Kidney epithelial cell (primary cell): ENCODE measurements at regions not wholly inside any gene's neighbourhood (a gene's known extent, or its start where the extent isn't known, plus 50 kb on each side); places are given as distances from the start of the nearest gene placed in this dataset.

Experiments used
- DNase-seq: peaks from one replicate; pipeline ENCODE4 v3.0.0-alpha.2; 2010; ENCODE audit warnings: low read depth
- H3K27me3 ChIP-seq: 2 replicates; pipeline ENCODE4 v1.6.0; 2011; ENCODE audit warnings: low read length; ENCODE audit not compliant: control insufficient read depth, insufficient read depth
- H3K36me3 ChIP-seq: 2 replicates; pipeline ENCODE4 v1.5.1; 2011; ENCODE audit warnings: low read length; ENCODE audit not compliant: control insufficient read depth, insufficient read depth
- H3K4me3 ChIP-seq: 2 replicates; pipeline ENCODE4 v1.5.1; 2011; ENCODE audit warnings: low read depth, mild to moderate bottlenecking, control low read depth, low read length
- CTCF ChIP-seq: IDR thresholded peaks from 2 replicates; pipeline ENCODE4 v1.5.1; 2011; ENCODE audit warnings: mild to moderate bottlenecking, moderate library complexity, low read length, control low read depth, inconsistent platforms; ENCODE audit not compliant: insufficient read depth, poor library complexity, severe bottlenecking

- no peak overlapping the region for H3K4me3 ChIP-seq
- no peaks in the 10 kb centered on the region for H3K36me3 ChIP-seq
- no peaks in the 10 kb centered on the region for H3K27me3 ChIP-seq
- no peak for TF ChIP-seq CTCF
- no peak for DNase-seq
Observed at GRCh38 chr2:16272038-16272788, 331.9 kb downstream of the MYCN start.

- no peak overlapping the region for H3K4me3 ChIP-seq
- no peaks in the 10 kb centered on the region for H3K27me3 ChIP-seq
- no peak for DNase-seq
- TF ChIP-seq CTCF: no peak
- no peaks in the 10 kb centered on the region for H3K36me3 ChIP-seq
Observed at GRCh38 chr2:16271231-16271896, 331.0 kb downstream of the MYCN start.

- no peak for DNase-seq
- no peaks in the 10 kb centered on the region for H3K27me3 ChIP-seq
- no peak for TF ChIP-seq CTCF
- no peaks in the 10 kb centered on the region for H3K36me3 ChIP-seq
- no peak overlapping the region for H3K4me3 ChIP-seq
Observed at GRCh38 chr2:16270441-16270840, 330.1 kb downstream of the MYCN start.

GRCh38 chr2:16268301-16269000 lies 328.1 kb downstream of the MYCN start:
- H3K4me3 ChIP-seq: no peak overlapping the region
- no peak for DNase-seq
- TF ChIP-seq CTCF: no peak
- H3K36me3 ChIP-seq: no peaks in the 10 kb centered on the region
- no peaks in the 10 kb centered on the region for H3K27me3 ChIP-seq

GRCh38 chr2:16266571-16266970 lies 326.2 kb downstream of the MYCN start:
- DNase-seq: no peak
- H3K27me3 ChIP-seq: no peaks in the 10 kb centered on the region
- H3K4me3 ChIP-seq: no peak overlapping the region
- no peak for TF ChIP-seq CTCF
- no peaks in the 10 kb centered on the region for H3K36me3 ChIP-seq
